ENCODE measurements at regions not wholly inside any gene's neighbourhood (a gene's known extent, or its start where the extent isn't known, plus 50 kb on each side); places are given as distances from the start of the nearest gene placed in this dataset.

DNA sequence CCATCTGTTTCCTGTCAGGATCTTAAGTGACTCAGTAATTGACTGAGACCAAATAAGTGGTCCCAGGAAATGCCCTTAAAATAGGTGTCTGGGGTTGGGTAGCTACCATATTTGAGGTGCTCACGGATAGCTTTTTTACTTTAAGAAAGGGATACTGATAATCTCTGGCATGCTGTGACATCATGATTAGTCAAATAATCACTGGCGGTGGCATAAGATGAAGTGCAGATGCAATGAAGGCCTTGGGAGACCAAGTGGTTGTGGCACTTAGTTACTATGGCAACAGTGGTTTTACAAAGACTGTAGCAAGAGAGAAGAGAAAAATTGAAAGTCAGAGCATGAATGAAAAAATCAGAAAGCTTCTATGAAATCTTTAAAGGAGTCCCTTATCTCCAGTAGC, 114.5 kb upstream of the SLIT2 start:
- RAD21 ChIA-PET (ENCODE audit: unreplicated experiment) = no interaction called here
- H3K27me3 ChIP-seq (replicated peaks in 1 of 2; ENCODE audit: control insufficient read depth in 2 of 2, insufficient read depth in 2 of 2, low read length in 1 of 2) = no peaks in the 10 kb centered on the region
- no peak overlapping the region for H3K27ac ChIP-seq (ENCODE audit: control insufficient read depth, insufficient read depth)
- H3K9ac ChIP-seq (ENCODE audit: control insufficient read depth, insufficient read depth, low read length) = no peak overlapping the region
- POLR2A ChIA-PET = no interaction called here
- CTCF ChIA-PET = no interaction called here
- no peaks in the 10 kb centered on the region for H3K79me2 ChIP-seq (ENCODE audit: control insufficient read depth, insufficient read depth, low read length)
- TF ChIP-seq TAF1 (IDR thresholded peaks at IDR 0.05; ENCODE audit: borderline replicate concordance, low read depth, low read length) (no peak), FOS (IDR thresholded peaks at IDR 0.05; ENCODE audit: borderline replicate concordance, extremely low read depth, insufficient read length) (no peak), IRF4 (IDR thresholded peaks at IDR 0.05; ENCODE audit: low read depth, low read length) (no peak), BHLHE40 (IDR thresholded peaks at IDR 0.05; ENCODE audit: borderline replicate concordance in 1 of 2, low read depth in 2 of 2, low read length in 1 of 2) (no peak), ZBED1 (IDR thresholded peaks at IDR 0.05; ENCODE audit: borderline replicate concordance) (no peak), NR2C1 (IDR thresholded peaks at IDR 0.05) (no peak), NFXL1 (IDR thresholded peaks at IDR 0.05; ENCODE audit: borderline replicate concordance) (no peak), HDAC2 (IDR thresholded peaks at IDR 0.05) (no peak)
- H4K20me1 ChIP-seq (ENCODE audit: control insufficient read depth, insufficient read depth) = no peaks in the 10 kb centered on the region
- SMC1A ChIA-PET (ENCODE audit: uncharacterized antibody, unreplicated experiment) = no interaction called here
- H3K4me2 ChIP-seq (ENCODE audit: control insufficient read depth, insufficient read depth) = no peak overlapping the region
- DNase-seq (ENCODE audit: low read depth, low spot score) (no peak), FAIRE-seq (no peak), ATAC-seq (no peak)
- no peaks in the 10 kb centered on the region for H3K9me3 ChIP-seq (replicated peaks; ENCODE audit: control insufficient read depth, insufficient read depth, low read length)
- in situ Hi-C loops (cut with MboI) (no loop called here), intact Hi-C loops (cut with micrococcal nuclease; ENCODE audit: unreplicated experiment) (no loop called here)
- no peaks in the 10 kb centered on the region for H3K36me3 ChIP-seq (ENCODE audit: control insufficient read depth in 2 of 2, insufficient read depth in 2 of 2, low read length in 1 of 2)
- no peak overlapping the region for H3K4me3 ChIP-seq
- BruUV-seq (replicated peaks) = no TSS peak
- WGBS (ENCODE audit: insufficient coverage, insufficient replicate concordance, low lambda C conversion rate, missing lambda C conversion rate) = 31% methylated on average over 2 of the region's 2 CpGs
- no peaks in the 10 kb centered on the region for H3K4me1 ChIP-seq (ENCODE audit: control insufficient read depth, insufficient read depth, low read length)
- H2AFZ ChIP-seq (ENCODE audit: control insufficient read depth, low read depth, low read length) = no peak overlapping the region

- Histone ChIP-seq H3K27ac (ENCODE audit: control insufficient read depth, insufficient read depth) (no peak overlapping the region), H3K4me3 (no peak overlapping the region), H2AFZ (ENCODE audit: control insufficient read depth, low read depth, low read length) (no peak overlapping the region), H3K79me2 (ENCODE audit: control insufficient read depth, insufficient read depth, low read length) (no peaks in the 10 kb centered on the region), H3K4me2 (ENCODE audit: control insufficient read depth, insufficient read depth) (no peak overlapping the region), H4K20me1 (ENCODE audit: control insufficient read depth, insufficient read depth) (no peaks in the 10 kb centered on the region), H3K9me3 (replicated peaks; ENCODE audit: control insufficient read depth, insufficient read depth, low read length) (no peaks in the 10 kb centered on the region), H3K36me3 (ENCODE audit: control insufficient read depth in 2 of 2, insufficient read depth in 2 of 2, low read length in 1 of 2) (no peaks in the 10 kb centered on the region), H3K9ac (ENCODE audit: control insufficient read depth, insufficient read depth, low read length) (no peak overlapping the region), H3K4me1 (ENCODE audit: control insufficient read depth, insufficient read depth, low read length) (no peaks in the 10 kb centered on the region), H3K27me3 (replicated peaks in 1 of 2; ENCODE audit: control insufficient read depth in 2 of 2, insufficient read depth in 2 of 2, low read length in 1 of 2) (no peaks in the 10 kb centered on the region)
- DNase-seq (ENCODE audit: low read depth, low spot score) (no peak), ATAC-seq (no peak), FAIRE-seq (no peak)
- TF ChIP-seq, protein P1, sequence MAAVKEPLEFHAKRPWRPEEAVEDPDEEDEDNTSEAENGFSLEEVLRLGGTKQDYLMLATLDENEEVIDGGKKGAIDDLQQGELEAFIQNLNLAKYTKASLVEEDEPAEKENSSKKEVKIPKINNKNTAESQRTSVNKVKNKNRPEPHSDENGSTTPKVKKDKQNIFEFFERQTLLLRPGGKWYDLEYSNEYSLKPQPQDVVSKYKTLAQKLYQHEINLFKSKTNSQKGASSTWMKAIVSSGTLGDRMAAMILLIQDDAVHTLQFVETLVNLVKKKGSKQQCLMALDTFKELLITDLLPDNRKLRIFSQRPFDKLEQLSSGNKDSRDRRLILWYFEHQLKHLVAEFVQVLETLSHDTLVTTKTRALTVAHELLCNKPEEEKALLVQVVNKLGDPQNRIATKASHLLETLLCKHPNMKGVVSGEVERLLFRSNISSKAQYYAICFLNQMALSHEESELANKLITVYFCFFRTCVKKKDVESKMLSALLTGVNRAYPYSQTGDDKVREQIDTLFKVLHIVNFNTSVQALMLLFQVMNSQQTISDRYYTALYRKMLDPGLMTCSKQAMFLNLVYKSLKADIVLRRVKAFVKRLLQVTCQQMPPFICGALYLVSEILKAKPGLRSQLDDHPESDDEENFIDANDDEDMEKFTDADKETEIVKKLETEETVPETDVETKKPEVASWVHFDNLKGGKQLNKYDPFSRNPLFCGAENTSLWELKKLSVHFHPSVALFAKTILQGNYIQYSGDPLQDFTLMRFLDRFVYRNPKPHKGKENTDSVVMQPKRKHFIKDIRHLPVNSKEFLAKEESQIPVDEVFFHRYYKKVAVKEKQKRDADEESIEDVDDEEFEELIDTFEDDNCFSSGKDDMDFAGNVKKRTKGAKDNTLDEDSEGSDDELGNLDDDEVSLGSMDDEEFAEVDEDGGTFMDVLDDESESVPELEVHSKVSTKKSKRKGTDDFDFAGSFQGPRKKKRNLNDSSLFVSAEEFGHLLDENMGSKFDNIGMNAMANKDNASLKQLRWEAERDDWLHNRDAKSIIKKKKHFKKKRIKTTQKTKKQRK (IDR thresholded peaks at IDR 0.05; ENCODE audit: low read depth, low read length) = no peak
- TF ChIP-seq IRF3 (IDR thresholded peaks at IDR 0.05) (no peak), NR2C2 (IDR thresholded peaks at IDR 0.05; ENCODE audit: borderline replicate concordance, control insufficient read depth, insufficient read length, low read depth) (no peak)
- ChIA-PET RAD21 (ENCODE audit: unreplicated experiment) (no interaction called here), SMC1A (ENCODE audit: uncharacterized antibody, unreplicated experiment) (no interaction called here), POLR2A (no interaction called here), CTCF (no interaction called here)
- intact Hi-C loops (cut with micrococcal nuclease; ENCODE audit: unreplicated experiment) (no loop called here), in situ Hi-C loops (cut with MboI) (no loop called here)
- no TSS peak for BruUV-seq (replicated peaks)
- WGBS (ENCODE audit: insufficient coverage, insufficient replicate concordance, low lambda C conversion rate, missing lambda C conversion rate) = 10% methylated on average over 1 of the region's 1 CpG
These were observed 124.1 kb upstream of the SLIT2 start for GRCh38 chr4:20127626-20128025.

Measured in GM12878 (cell line).